GM13977 (cell line): ENCODE measurements at regions not wholly inside any gene's neighbourhood (a gene's known extent, or its start where the extent isn't known, plus 50 kb on each side); places are given as distances from the start of the nearest gene placed in this dataset.

ENCODE experiments used
- DNase-seq: peaks from one replicate; pipeline ENCODE4 v3.0.0; 2012; ENCODE audit warnings: low spot score
- CTCF ChIP-seq: IDR thresholded peaks from 2 replicates; pipeline ENCODE4 v1.5.1; 2012; ENCODE audit warnings: mild to moderate bottlenecking, control low read depth; ENCODE audit not compliant: insufficient read depth; ENCODE audit errors: extremely low read depth, missing control alignments
- in situ Hi-C: fragments of 300-500 bp; cut with MboI; formaldehyde crosslinking; loops from one replicate; pipeline ENCODE4 v1.12.0; 2022; ENCODE audit warnings: low sequenced_read_pairs, low pct_unique_long_range_greater_than_20kb, mixed read lengths, inconsistent platforms; ENCODE audit not compliant: unreplicated experiment

- in situ Hi-C loops, result no loop called here
- TF ChIP-seq CTCF, result no peak
- DNase-seq, result no peak
Measured at GRCh38 chr17:33508215-33508614, 215.1 kb upstream of the ASIC2 start.

- TF ChIP-seq CTCF, result no peak
- in situ Hi-C loops, result no loop called here
- DNase-seq, result no peak
Measured at GRCh38 chr17:33509331-33509730, 216.2 kb upstream of the ASIC2 start.

- in situ Hi-C loops, result no loop called here
- no peak for TF ChIP-seq CTCF
- DNase-seq, result no peak
Measured at GRCh38 chr17:33511670-33512069, 218.6 kb upstream of the ASIC2 start.

GRCh38 chr17:33512113-33512512 lies 219.0 kb upstream of the ASIC2 start:
- no peak for DNase-seq
- TF ChIP-seq CTCF, result no peak
- in situ Hi-C loops, result no loop called here

GRCh38 chr17:33513769-33514168 lies 220.7 kb upstream of the ASIC2 start:
- in situ Hi-C loops, result no loop called here
- DNase-seq, result no peak

GRCh38 chr17:33514369-33514768 lies 221.3 kb upstream of the ASIC2 start:
- no peak for TF ChIP-seq CTCF
- in situ Hi-C loops, result no loop called here
- no peak for DNase-seq

More at GRCh38 chr17:33513769-33514168, 220.7 kb upstream of the ASIC2 start:
- TF ChIP-seq CTCF, result no peak

GRCh38 chr17:33515974-33516373 lies 222.9 kb upstream of the ASIC2 start:
- no peak for TF ChIP-seq CTCF
- in situ Hi-C loops, result no loop called here
- DNase-seq, result no peak
